Erythroblast (primary cell): ENCODE measurements at regions not wholly inside any gene's neighbourhood (a gene's known extent, or its start where the extent isn't known, plus 50 kb on each side); places are given as distances from the start of the nearest gene placed in this dataset.

Experiments used
- GATA1 ChIP-seq: IDR thresholded peaks from 2 replicates; pipeline ENCODE4 v1.6.1; 2011; ENCODE audit warnings: low read depth, mild to moderate bottlenecking, control low read depth, low read length, moderate library complexity
- POLR2A ChIP-seq: IDR thresholded peaks from 2 replicates; pipeline ENCODE4 v1.6.1; 2011; ENCODE audit warnings: mild to moderate bottlenecking, low read length

GRCh38 chr7:34222316-34222715 lies 317.0 kb downstream of the BMPER start:
- TF ChIP-seq POLR2A (no peak), GATA1 (no peak)
